ENCODE measurements at regions not wholly inside any gene's neighbourhood (a gene's known extent, or its start where the extent isn't known, plus 50 kb on each side); places are given as distances from the start of the nearest gene placed in this dataset.

GRCh38 chr7:27345997-27346396, 103.4 kb downstream of the EVX1 start:
- TF ChIP-seq, protein P1, sequence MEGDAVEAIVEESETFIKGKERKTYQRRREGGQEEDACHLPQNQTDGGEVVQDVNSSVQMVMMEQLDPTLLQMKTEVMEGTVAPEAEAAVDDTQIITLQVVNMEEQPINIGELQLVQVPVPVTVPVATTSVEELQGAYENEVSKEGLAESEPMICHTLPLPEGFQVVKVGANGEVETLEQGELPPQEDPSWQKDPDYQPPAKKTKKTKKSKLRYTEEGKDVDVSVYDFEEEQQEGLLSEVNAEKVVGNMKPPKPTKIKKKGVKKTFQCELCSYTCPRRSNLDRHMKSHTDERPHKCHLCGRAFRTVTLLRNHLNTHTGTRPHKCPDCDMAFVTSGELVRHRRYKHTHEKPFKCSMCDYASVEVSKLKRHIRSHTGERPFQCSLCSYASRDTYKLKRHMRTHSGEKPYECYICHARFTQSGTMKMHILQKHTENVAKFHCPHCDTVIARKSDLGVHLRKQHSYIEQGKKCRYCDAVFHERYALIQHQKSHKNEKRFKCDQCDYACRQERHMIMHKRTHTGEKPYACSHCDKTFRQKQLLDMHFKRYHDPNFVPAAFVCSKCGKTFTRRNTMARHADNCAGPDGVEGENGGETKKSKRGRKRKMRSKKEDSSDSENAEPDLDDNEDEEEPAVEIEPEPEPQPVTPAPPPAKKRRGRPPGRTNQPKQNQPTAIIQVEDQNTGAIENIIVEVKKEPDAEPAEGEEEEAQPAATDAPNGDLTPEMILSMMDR (conservative IDR thresholded peaks at IDR 0.05; ENCODE audit: low read depth, low read length): no peak
- no peak for TF ChIP-seq EZH2phosphoT487 (IDR thresholded peaks at IDR 0.05; ENCODE audit: borderline replicate concordance, low read length)
